ENCODE measurements at regions not wholly inside any gene's neighbourhood (a gene's known extent, or its start where the extent isn't known, plus 50 kb on each side); places are given as distances from the start of the nearest gene placed in this dataset.

- Histone ChIP-seq H3K27ac (ENCODE audit: low read length) (no peak overlapping the region), H3K9me2 (replicated peaks; ENCODE audit: low read length) (no peaks in the 10 kb centered on the region), H3K79me2 (ENCODE audit: low read length) (no peaks in the 10 kb centered on the region), H4K20me1 (ENCODE audit: low read length) (no peaks in the 10 kb centered on the region), H3F3A (ENCODE audit: low read length, unreplicated experiment) (no peaks in the 10 kb centered on the region), H3K36me3 (ENCODE audit: low read depth, low read length) (no peaks in the 10 kb centered on the region), H3K4me1 (ENCODE audit: insufficient read depth, low read length) (no peaks in the 10 kb centered on the region), H2AFZ (ENCODE audit: low read length) (no peak overlapping the region), H3K4me3 (ENCODE audit: low read length) (no peak overlapping the region), H3K27me3 (ENCODE audit: low read length) (no peaks in the 10 kb centered on the region), H3K9ac (ENCODE audit: low read length) (no peak overlapping the region), H3K4me2 (ENCODE audit: low read length) (no peak overlapping the region), H3K9me3 (ENCODE audit: low read length) (no peaks in the 10 kb centered on the region)
- DNase-seq (no peak), ATAC-seq (no peak)
- no peak for TF ChIP-seq EZH2phosphoT487 (IDR thresholded peaks at IDR 0.05; ENCODE audit: borderline replicate concordance, low read length)
- TF ChIP-seq CTCF (conservative IDR thresholded peaks at IDR 0.05; ENCODE audit: low read depth, low read length), result no peak
- no peak for TF ChIP-seq EZH2 (IDR thresholded peaks at IDR 0.05; ENCODE audit: low read length, unreplicated experiment)
- CTCF ChIA-PET, result no interaction called here
- intact Hi-C loops (cut with micrococcal nuclease), result no loop called here
- BruUV-seq (replicated peaks), result no TSS peak
- POLR2A ChIA-PET (ENCODE audit: unreplicated experiment), result no interaction called here
Observed at GRCh38 chr4:161132715-161133425, 1030.9 kb downstream of the FSTL5 start.

GRCh38 chr4:161121451-161121850 lies 1042.3 kb downstream of the FSTL5 start:
- ATAC-seq, result no peak
- H3K9ac ChIP-seq (ENCODE audit: low read length), result no peak overlapping the region
- DNase-seq, result no peak
- no peaks in the 10 kb centered on the region for H3K36me3 ChIP-seq (ENCODE audit: low read depth, low read length)
- H3K4me1 ChIP-seq (ENCODE audit: insufficient read depth, low read length), result no peaks in the 10 kb centered on the region
- no peak overlapping the region for H3K27ac ChIP-seq (ENCODE audit: low read length)
- H4K20me1 ChIP-seq (ENCODE audit: low read length), result no peaks in the 10 kb centered on the region
- H3F3A ChIP-seq (ENCODE audit: low read length, unreplicated experiment), result no peaks in the 10 kb centered on the region
- no peaks in the 10 kb centered on the region for H3K9me2 ChIP-seq (replicated peaks; ENCODE audit: low read length)
- intact Hi-C loops (cut with micrococcal nuclease), result no loop called here
- ChIA-PET POLR2A (ENCODE audit: unreplicated experiment) (no interaction called here), CTCF (no interaction called here)
- TF ChIP-seq EZH2 (IDR thresholded peaks at IDR 0.05; ENCODE audit: low read length, unreplicated experiment) (no peak), EZH2phosphoT487 (IDR thresholded peaks at IDR 0.05; ENCODE audit: borderline replicate concordance, low read length) (no peak), CTCF (conservative IDR thresholded peaks at IDR 0.05; ENCODE audit: low read depth, low read length) (no peak)
- H3K4me3 ChIP-seq (ENCODE audit: low read length), result no peak overlapping the region
- no peaks in the 10 kb centered on the region for H3K27me3 ChIP-seq (ENCODE audit: low read length)
- H2AFZ ChIP-seq (ENCODE audit: low read length), result no peak overlapping the region
- H3K4me2 ChIP-seq (ENCODE audit: low read length), result no peak overlapping the region
- H3K79me2 ChIP-seq (ENCODE audit: low read length), result no peaks in the 10 kb centered on the region
- H3K9me3 ChIP-seq (ENCODE audit: low read length), result no peaks in the 10 kb centered on the region
- BruUV-seq (replicated peaks), result no TSS peak

- ChIA-PET POLR2A (ENCODE audit: unreplicated experiment) (no interaction called here), CTCF (no interaction called here)
- H3K36me3 ChIP-seq (ENCODE audit: low read depth, low read length), result no peaks in the 10 kb centered on the region
- H3K4me2 ChIP-seq (ENCODE audit: low read length), result no peak overlapping the region
- no peak for TF ChIP-seq EZH2phosphoT487 (IDR thresholded peaks at IDR 0.05; ENCODE audit: borderline replicate concordance, low read length)
- no peak for TF ChIP-seq CTCF (conservative IDR thresholded peaks at IDR 0.05; ENCODE audit: low read depth, low read length)
- TF ChIP-seq EZH2 (IDR thresholded peaks at IDR 0.05; ENCODE audit: low read length, unreplicated experiment), result no peak
- H3K9me2 ChIP-seq (replicated peaks; ENCODE audit: low read length), result no peaks in the 10 kb centered on the region
- no peak for DNase-seq
- no peak overlapping the region for H3K27ac ChIP-seq (ENCODE audit: low read length)
- intact Hi-C loops (cut with micrococcal nuclease), result no loop called here
- no peaks in the 10 kb centered on the region for H3K79me2 ChIP-seq (ENCODE audit: low read length)
- H2AFZ ChIP-seq (ENCODE audit: low read length), result no peak overlapping the region
- no peak for ATAC-seq
- H3K4me3 ChIP-seq (ENCODE audit: low read length), result no peak overlapping the region
- no peaks in the 10 kb centered on the region for H3K9me3 ChIP-seq (ENCODE audit: low read length)
- H4K20me1 ChIP-seq (ENCODE audit: low read length), result no peaks in the 10 kb centered on the region
- H3K9ac ChIP-seq (ENCODE audit: low read length), result no peak overlapping the region
- no TSS peak for BruUV-seq (replicated peaks)
- no peaks in the 10 kb centered on the region for H3K27me3 ChIP-seq (ENCODE audit: low read length)
- H3F3A ChIP-seq (ENCODE audit: low read length, unreplicated experiment), result no peaks in the 10 kb centered on the region
- no peaks in the 10 kb centered on the region for H3K4me1 ChIP-seq (ENCODE audit: insufficient read depth, low read length)
Observed at GRCh38 chr4:161101881-161102280, 1061.9 kb downstream of the FSTL5 start.

Measured in PC-3 (cell line).